Testis (tissue), 2 donors: ENCODE measurements at regions not wholly inside any gene's neighbourhood (a gene's known extent, or its start where the extent isn't known, plus 50 kb on each side); places are given as distances from the start of the nearest gene placed in this dataset.

Source experiments
- CTCF ChIP-seq, 3 experiments: fragments of 450-650 bp in 2 of 3; fragments of 200-600 bp in 1 of 3; sonication (generic) in 1 of 3; IDR thresholded peaks; one replicate each; pipeline ENCODE4 v1.5.1; 2016 to 2019; ENCODE audit warnings: antibody characterized with exemption in 3 of 3, mild to moderate bottlenecking in 2 of 3, moderate library complexity in 1 of 3
- POLR2A ChIP-seq: fragments of 450-650 bp; IDR thresholded peaks from one replicate; pipeline ENCODE4 v1.6.1; 2017; ENCODE audit warnings: antibody characterized with exemption, mild to moderate bottlenecking, moderate library complexity

- TF ChIP-seq POLR2A (no peak), CTCF (IDR thresholded peaks at IDR 0.05) (no peak)
These were observed 212.8 kb downstream of the PIK3R1 start for GRCh38 chr5:68428231-68428811.
